ENCODE measurements at regions not wholly inside any gene's neighbourhood (a gene's known extent, or its start where the extent isn't known, plus 50 kb on each side); places are given as distances from the start of the nearest gene placed in this dataset.

DNA sequence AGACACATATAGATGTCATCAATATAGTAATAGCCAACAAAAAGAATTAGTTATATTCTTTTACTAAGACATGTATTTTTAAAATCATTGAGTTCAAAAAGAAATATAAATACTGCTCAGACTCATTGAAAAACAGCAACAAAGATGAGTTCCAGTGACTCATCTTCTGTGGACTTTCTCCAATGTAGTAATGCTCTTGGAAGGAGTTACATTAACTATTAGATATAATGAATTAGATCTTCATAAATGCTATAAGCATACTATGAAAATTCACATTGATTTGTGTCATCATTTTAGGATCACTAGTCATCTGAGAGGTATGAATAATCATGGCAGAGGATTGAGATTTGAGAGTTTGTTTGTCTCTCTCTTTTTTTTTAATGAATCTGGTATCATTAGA, 547.8 kb upstream of the PCDH7 start:
- Histone ChIP-seq H2AFZ (ENCODE audit: low read depth, low read length, poor library complexity, severe bottlenecking) (no peak overlapping the region), H3K4me1 (ENCODE audit: control insufficient read depth in 1 of 2, insufficient read depth in 2 of 2, low read length in 2 of 2) (no peaks in the 10 kb centered on the region), H4K20me1 (ENCODE audit: insufficient read depth) (no peaks in the 10 kb centered on the region), H3K9me2 (ENCODE audit: insufficient read depth) (no peaks in the 10 kb centered on the region), H3K27me3 (ENCODE audit: insufficient read depth, low read length) (no peaks in the 10 kb centered on the region), H3K27ac (ENCODE audit: low read depth, low read length) (no peak overlapping the region), H3K4me2 (ENCODE audit: low read length) (no peak overlapping the region), H3K36me3 (ENCODE audit: control insufficient read depth in 1 of 2, insufficient read depth in 2 of 2, low read length in 2 of 2) (no peaks in the 10 kb centered on the region), H3K79me2 (ENCODE audit: insufficient read depth, low read length) (no peaks in the 10 kb centered on the region), H3K4me3 (replicated peaks in 1 of 2; ENCODE audit: low read depth in 1 of 2, low read length in 2 of 2) (no peak overlapping the region), H3K9ac (ENCODE audit: low read length) (no peak overlapping the region), H3K9me3 (ENCODE audit: control insufficient read depth in 1 of 2, insufficient read depth in 1 of 2, low read depth in 1 of 2, low read length in 2 of 2) (no peaks in the 10 kb centered on the region)
- TF ChIP-seq, protein P1, sequence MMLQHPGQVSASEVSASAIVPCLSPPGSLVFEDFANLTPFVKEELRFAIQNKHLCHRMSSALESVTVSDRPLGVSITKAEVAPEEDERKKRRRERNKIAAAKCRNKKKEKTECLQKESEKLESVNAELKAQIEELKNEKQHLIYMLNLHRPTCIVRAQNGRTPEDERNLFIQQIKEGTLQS (IDR thresholded peaks at IDR 0.05) = no peak
- TF ChIP-seq ZFX (IDR thresholded peaks at IDR 0.05) = no peak
- TF ChIP-seq RAD21 (IDR thresholded peaks at IDR 0.05; ENCODE audit: low read depth) = no peak
- TF ChIP-seq JUND (IDR thresholded peaks at IDR 0.05) = no peak
- no peak for TF ChIP-seq FOSL1 (IDR thresholded peaks at IDR 0.05; ENCODE audit: low read depth)
- ChIA-PET CTCF (no interaction called here), POLR2A (no interaction called here), RAD21 (ENCODE audit: low non-redundant PET in 1 of 2, low total read pairs in 2 of 2, uncharacterized antibody in 2 of 2, unreplicated experiment in 2 of 2) (no interaction called here)
- no peak for ATAC-seq
- intact Hi-C loops (cut with micrococcal nuclease) = no loop called here
- BruUV-seq (replicated peaks) = no TSS peak
- DNase-seq (ENCODE audit: low read depth, low spot score) = no peak

DNA sequence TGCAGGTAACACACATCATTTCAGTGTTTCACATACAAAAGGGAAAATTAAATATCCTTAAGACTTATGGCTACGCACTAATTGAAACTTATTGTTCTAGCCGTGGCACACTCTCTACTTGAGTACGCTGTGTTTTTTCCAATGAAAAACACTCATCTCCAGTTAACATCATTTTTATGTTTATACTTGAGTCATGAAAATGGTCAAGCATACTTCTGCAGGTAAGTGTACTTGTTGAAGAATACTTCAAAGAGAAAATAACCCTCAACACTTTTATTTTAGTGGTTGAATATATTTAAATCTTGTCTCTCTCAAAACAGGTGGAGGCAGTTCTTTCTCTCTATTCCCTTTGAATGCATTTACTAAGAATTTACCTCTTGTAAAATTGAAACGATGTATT, 538.7 kb upstream of the PCDH7 start:
- Histone ChIP-seq H3K9me2 (ENCODE audit: insufficient read depth) (no peaks in the 10 kb centered on the region; the same call in 1 of the 2 replicates), H3K9ac (ENCODE audit: low read length) (no peak overlapping the region), H3K4me2 (ENCODE audit: low read length) (no peak overlapping the region), H3K9me3 (ENCODE audit: control insufficient read depth in 1 of 2, insufficient read depth in 1 of 2, low read depth in 1 of 2, low read length in 2 of 2) (no peaks in the 10 kb centered on the region), H4K20me1 (ENCODE audit: insufficient read depth) (no peaks in the 10 kb centered on the region), H3K27ac (ENCODE audit: low read depth, low read length) (no peak overlapping the region), H3K27me3 (ENCODE audit: insufficient read depth, low read length) (no peaks in the 10 kb centered on the region), H3K36me3 (ENCODE audit: control insufficient read depth in 1 of 2, insufficient read depth in 2 of 2, low read length in 2 of 2) (no peaks in the 10 kb centered on the region), H2AFZ (ENCODE audit: low read depth, low read length, poor library complexity, severe bottlenecking) (peak overlapping the region; percentile 79), H3K4me1 (ENCODE audit: control insufficient read depth in 1 of 2, insufficient read depth in 2 of 2, low read length in 2 of 2) (peaks cover 0 to 11% of the 10 kb centered on the region in 2 experiments; a peak in 3 of 4 replicates), H3K79me2 (ENCODE audit: insufficient read depth, low read length) (no peaks in the 10 kb centered on the region), H3K4me3 (replicated peaks in 1 of 2; ENCODE audit: low read depth in 1 of 2, low read length in 2 of 2) (no peak overlapping the region)
- DNase-seq (ENCODE audit: low read depth, low spot score) (no peak), ATAC-seq (no peak)
- POLR2A ChIA-PET = no interaction called here
- intact Hi-C loops (cut with micrococcal nuclease) = no loop called here
- RAD21 ChIA-PET (ENCODE audit: low non-redundant PET in 1 of 2, low total read pairs in 2 of 2, uncharacterized antibody in 2 of 2, unreplicated experiment in 2 of 2) = no interaction called here
- CTCF ChIA-PET = no interaction called here
- BruUV-seq (replicated peaks) = no TSS peak
- TF ChIP-seq, protein P2, sequence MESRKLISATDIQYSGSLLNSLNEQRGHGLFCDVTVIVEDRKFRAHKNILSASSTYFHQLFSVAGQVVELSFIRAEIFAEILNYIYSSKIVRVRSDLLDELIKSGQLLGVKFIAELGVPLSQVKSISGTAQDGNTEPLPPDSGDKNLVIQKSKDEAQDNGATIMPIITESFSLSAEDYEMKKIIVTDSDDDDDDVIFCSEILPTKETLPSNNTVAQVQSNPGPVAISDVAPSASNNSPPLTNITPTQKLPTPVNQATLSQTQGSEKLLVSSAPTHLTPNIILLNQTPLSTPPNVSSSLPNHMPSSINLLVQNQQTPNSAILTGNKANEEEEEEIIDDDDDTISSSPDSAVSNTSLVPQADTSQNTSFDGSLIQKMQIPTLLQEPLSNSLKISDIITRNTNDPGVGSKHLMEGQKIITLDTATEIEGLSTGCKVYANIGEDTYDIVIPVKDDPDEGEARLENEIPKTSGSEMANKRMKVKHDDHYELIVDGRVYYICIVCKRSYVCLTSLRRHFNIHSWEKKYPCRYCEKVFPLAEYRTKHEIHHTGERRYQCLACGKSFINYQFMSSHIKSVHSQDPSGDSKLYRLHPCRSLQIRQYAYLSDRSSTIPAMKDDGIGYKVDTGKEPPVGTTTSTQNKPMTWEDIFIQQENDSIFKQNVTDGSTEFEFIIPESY (IDR thresholded peaks at IDR 0.05; ENCODE audit: extremely low read depth, insufficient replicate concordance, low read length) = no peak
- no peak for TF ChIP-seq FOSL1 (IDR thresholded peaks at IDR 0.05; ENCODE audit: low read depth)
- TF ChIP-seq, protein P1 (IDR thresholded peaks at IDR 0.05) = no peak
- no peak for TF ChIP-seq ZNF274 (IDR thresholded peaks at IDR 0.05; ENCODE audit: low read depth, low read length)
- TF ChIP-seq SRF (IDR thresholded peaks at IDR 0.05; ENCODE audit: low read depth) = no peak
- TF ChIP-seq, protein P3, sequence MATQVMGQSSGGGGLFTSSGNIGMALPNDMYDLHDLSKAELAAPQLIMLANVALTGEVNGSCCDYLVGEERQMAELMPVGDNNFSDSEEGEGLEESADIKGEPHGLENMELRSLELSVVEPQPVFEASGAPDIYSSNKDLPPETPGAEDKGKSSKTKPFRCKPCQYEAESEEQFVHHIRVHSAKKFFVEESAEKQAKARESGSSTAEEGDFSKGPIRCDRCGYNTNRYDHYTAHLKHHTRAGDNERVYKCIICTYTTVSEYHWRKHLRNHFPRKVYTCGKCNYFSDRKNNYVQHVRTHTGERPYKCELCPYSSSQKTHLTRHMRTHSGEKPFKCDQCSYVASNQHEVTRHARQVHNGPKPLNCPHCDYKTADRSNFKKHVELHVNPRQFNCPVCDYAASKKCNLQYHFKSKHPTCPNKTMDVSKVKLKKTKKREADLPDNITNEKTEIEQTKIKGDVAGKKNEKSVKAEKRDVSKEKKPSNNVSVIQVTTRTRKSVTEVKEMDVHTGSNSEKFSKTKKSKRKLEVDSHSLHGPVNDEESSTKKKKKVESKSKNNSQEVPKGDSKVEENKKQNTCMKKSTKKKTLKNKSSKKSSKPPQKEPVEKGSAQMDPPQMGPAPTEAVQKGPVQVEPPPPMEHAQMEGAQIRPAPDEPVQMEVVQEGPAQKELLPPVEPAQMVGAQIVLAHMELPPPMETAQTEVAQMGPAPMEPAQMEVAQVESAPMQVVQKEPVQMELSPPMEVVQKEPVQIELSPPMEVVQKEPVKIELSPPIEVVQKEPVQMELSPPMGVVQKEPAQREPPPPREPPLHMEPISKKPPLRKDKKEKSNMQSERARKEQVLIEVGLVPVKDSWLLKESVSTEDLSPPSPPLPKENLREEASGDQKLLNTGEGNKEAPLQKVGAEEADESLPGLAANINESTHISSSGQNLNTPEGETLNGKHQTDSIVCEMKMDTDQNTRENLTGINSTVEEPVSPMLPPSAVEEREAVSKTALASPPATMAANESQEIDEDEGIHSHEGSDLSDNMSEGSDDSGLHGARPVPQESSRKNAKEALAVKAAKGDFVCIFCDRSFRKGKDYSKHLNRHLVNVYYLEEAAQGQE (IDR thresholded peaks at IDR 0.05; ENCODE audit: low read depth) = no peak
- TF ChIP-seq CBX3 (IDR thresholded peaks at IDR 0.05; ENCODE audit: low read depth) = no peak
- TF ChIP-seq RAD21 (IDR thresholded peaks at IDR 0.05; ENCODE audit: low read depth) = no peak
- TF ChIP-seq ZFX (IDR thresholded peaks at IDR 0.05) = no peak
- TF ChIP-seq ELF1 (IDR thresholded peaks at IDR 0.05; ENCODE audit: borderline replicate concordance, low read depth) = no peak
- no peak for TF ChIP-seq SP1 (IDR thresholded peaks at IDR 0.05; ENCODE audit: low read depth)
- TF ChIP-seq, protein P4, sequence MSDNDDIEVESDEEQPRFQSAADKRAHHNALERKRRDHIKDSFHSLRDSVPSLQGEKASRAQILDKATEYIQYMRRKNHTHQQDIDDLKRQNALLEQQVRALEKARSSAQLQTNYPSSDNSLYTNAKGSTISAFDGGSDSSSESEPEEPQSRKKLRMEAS (IDR thresholded peaks at IDR 0.05) = no peak

Data from HCT116 (cell line).